HG03064 (cell line): ENCODE measurements at regions not wholly inside any gene's neighbourhood (a gene's known extent, or its start where the extent isn't known, plus 50 kb on each side); places are given as distances from the start of the nearest gene placed in this dataset.
A peak's percentile ranks its signal among the peaks of the same experiment; 100 is the strongest.
"Not testable (repeated sequence)": the region's sequence is repeated elsewhere in the genome, so short reads cannot be mapped to it uniquely, and the experiment has no call there.

ENCODE experiments used
- ATAC-seq: cut with Tn5 transposase; IDR thresholded peaks from one replicate; pipeline ENCODE4 v1.9.1; 2021; ENCODE audit warnings: low read depth; ENCODE audit not compliant: unreplicated experiment

GRCh38 chr6:140758169-140758877 is 1374.4 kb upstream of the GJE1 start:
- ATAC-seq = no peak

GRCh38 chr6:140752234-140752633 is 1377.8 kb upstream of the CITED2 start:
- ATAC-seq = no peak

- ATAC-seq = no peak
Measured at GRCh38 chr6:140747114-140747513, 1372.7 kb upstream of the CITED2 start.

DNA sequence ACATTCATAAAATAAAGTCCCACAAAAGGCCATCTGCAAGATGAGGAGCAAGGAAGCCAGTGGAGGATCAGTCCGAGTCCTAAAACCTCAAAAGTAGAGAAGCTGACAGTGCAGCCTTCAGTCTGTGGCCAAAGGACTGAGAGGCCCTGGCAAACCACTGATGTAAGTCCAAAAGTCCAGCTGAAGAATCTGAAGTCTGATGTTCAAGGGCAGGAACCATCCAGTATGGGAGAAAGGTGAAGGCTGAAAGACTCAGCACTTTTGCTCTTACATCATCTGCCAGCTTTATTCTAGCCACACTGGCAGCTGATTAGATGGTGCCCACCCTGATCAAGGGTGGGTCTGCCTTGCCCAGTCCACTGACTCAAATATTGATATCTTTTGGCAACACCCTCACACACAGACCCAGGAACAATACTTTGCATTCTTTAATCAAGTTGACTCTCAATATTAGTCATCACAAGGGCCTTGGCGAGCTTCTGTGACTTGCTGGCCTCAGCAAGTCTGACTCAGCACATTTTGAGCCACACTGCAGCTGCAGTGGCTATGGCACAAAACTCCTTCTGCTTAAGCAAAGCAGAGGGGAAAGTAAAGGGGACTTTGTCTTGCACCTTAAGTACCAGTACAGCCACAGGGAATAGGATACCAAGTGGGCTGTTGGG is 1370.3 kb upstream of the CITED2 start:
- peak; percentile 57 for ATAC-seq

DNA sequence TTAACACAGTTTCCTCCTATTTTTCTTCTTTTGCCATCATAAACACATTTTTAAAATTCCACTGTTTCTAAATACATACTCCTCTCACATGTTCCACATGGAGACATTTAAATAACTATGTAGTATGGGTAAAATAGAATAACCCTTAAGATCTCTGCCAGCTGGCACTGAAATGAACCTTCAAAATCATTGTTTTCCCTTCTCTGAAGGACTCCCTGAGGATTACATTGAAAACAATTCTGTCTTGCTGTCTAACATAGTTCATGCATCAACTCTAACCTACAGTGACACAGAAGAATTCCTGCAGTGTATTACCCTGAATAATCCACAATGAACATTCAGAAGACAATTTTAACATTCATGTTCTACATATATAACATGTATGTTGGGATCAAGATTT is 1361.8 kb upstream of the CITED2 start:
- no peak for ATAC-seq

DNA sequence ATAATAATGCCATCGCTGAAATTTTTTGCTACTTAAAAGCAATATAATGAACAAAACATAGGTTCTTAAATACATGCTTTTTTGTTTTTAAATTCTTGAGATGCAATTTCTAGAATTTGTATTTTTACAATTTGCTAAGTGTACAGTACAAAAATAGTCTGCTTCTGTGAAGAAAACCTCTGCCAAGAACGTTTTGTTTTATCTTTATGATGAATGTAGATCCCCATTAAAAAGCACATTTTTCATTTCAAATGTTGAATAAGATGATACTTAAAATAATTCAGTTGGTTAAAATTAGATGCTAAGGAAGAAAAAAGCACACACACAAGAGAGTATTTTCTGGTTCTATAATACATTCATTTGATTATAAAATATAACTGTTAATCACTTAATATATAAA is 1358.5 kb upstream of the CITED2 start:
- ATAC-seq = no peak

- no peak for ATAC-seq
Measured at GRCh38 chr6:140732155-140732554, 1357.7 kb upstream of the CITED2 start.

- no peak for ATAC-seq
Measured at GRCh38 chr6:140731741-140732140, 1357.3 kb upstream of the CITED2 start.

DNA sequence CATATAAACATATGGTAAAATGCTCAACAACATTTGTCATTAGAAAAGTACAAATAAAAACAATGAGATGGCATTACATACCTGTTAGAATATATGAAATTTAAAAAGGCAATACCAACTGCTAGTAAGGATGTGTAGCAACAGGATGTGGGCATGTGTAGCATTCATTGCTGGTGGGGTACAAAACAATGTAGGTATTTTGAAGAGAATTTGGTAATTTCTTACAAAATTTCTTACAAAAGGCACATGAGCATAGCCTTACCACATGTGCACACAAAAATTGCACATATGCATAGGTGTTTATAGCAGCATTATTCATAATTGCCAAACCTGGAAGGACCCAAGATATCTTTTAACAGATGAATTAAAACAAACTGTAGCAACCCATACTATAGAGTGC is 1355.1 kb upstream of the CITED2 start:
- ATAC-seq = no peak

- ATAC-seq = no peak
Measured at GRCh38 chr6:140718021-140718420, 1343.6 kb upstream of the CITED2 start.

GRCh38 chr6:140713495-140713894 is 1339.0 kb upstream of the CITED2 start:
- ATAC-seq = no peak

- ATAC-seq = no peak
Measured at GRCh38 chr6:140711019-140711613, 1336.7 kb upstream of the CITED2 start.

DNA sequence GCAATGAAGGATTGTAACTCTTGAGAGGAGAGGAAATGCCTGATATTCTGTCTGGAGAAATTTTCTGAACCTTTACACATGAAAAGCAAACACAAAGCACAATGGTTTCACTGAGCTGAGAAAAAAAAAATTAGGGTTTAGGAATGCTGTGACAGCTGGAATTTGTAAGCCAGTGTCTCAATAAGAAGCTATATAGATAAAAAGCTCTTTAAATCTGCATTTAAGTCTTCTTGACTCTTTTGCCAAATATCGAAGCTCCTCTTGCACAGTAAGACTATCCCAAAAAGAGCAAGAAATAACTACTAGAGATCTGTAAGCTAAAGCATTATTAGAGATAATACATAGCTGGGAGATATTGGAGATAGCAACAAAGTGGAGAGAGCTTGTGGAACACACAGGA is 1334.0 kb upstream of the CITED2 start:
- ATAC-seq = no peak

DNA sequence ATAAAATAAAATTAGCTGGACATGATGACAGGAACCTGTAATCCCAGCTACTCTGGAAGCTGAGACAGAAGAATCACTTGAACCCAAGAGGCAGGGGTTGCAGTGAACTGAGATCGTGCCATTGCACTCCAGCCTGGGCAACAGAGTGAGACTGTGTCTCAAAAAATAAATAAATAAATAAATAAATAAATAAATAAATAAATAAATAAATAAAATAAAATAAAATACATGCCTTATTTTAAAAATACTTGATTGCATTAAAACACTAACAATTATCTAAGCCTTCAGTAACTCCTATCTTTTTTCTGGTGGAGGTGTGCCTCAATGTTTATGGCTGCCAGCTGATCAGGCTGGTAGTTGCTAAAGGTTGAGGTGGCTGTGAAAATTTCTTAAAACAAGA is 1329.6 kb upstream of the CITED2 start:
- not testable (repeated sequence) for ATAC-seq

GRCh38 chr6:140697585-140697984 is 1323.1 kb upstream of the CITED2 start:
- ATAC-seq = no peak

DNA sequence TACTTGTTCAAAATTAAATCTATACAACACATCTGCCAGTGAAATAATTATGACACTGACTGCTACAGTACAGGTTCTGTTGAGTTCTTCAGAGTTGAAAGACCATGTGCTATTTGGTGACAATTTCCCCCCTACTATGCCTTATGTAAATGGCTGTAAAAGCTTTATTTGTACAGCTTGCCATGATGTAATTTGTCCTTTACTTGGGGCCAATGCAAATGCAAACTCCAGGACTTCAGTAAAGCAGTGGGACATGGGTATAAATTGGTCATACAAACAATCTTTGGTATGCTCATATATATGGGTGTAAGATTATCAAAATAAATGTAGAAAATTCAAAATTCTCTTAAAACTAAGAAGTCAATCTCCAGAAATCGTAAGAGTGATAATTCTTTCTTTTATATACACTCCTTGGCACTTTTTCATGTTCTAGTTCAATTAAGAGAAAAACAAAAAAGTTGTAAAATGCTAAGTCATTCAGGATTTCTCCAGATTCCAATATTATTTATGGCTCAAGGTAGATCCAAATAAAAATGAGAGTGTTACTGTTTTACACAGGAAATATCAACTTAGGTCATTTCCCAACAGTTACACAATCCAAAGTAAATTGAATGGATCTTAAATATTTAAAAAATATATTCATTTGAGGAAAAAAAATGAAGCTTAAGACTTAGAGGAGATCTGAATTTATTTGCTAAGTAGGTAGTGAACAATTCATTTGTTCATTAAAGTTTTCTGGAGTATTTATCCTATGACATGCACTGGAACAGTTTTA is 1310.5 kb upstream of the CITED2 start:
- ATAC-seq = no peak

- ATAC-seq = no peak
Measured at GRCh38 chr6:140677781-140678528, 1303.5 kb upstream of the CITED2 start.

DNA sequence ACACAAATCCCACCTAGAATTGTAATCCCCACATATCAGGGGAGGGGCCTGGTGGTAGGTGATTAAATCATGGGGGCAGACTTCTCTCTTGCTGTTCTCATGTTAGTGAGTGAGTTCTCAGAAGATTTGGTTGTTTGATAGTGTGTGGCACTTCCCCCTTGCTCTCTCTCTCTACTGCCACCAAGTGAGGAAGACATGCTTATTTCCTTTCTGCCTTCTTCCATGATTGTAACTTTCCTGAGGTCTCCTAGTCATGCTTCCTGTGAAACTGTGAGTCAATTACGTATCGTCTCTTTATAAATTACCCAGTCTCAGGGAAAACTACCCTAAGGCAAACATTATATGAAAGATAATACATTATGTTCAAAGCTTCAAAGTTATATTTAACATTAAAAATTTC is 1297.5 kb upstream of the CITED2 start:
- no peak for ATAC-seq

DNA sequence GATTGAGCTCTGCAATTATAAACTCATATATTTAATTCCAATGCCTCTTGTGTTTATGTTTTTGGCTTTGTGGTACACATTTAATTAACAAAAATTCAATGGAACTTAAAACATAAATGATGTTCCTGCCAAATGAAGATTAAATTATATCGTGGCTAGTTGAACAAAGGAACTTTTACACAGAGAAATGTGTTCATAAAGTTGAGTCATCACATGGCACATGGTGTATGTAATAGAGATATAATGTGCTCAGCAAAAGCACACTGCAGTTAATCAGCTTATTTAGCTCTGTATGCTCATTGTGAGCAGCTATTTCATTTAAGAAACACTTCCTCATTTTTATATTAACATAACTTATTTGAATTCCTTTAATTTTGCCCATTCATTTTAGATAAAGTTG is 1295.6 kb upstream of the CITED2 start:
- no peak for ATAC-seq

GRCh38 chr6:140669321-140669720 is 1294.9 kb upstream of the CITED2 start:
- no peak for ATAC-seq

GRCh38 chr6:140663772-140664171 is 1289.3 kb upstream of the CITED2 start:
- ATAC-seq = no peak
